ENCODE measurements at regions not wholly inside any gene's neighbourhood (a gene's known extent, or its start where the extent isn't known, plus 50 kb on each side); places are given as distances from the start of the nearest gene placed in this dataset.

DNA sequence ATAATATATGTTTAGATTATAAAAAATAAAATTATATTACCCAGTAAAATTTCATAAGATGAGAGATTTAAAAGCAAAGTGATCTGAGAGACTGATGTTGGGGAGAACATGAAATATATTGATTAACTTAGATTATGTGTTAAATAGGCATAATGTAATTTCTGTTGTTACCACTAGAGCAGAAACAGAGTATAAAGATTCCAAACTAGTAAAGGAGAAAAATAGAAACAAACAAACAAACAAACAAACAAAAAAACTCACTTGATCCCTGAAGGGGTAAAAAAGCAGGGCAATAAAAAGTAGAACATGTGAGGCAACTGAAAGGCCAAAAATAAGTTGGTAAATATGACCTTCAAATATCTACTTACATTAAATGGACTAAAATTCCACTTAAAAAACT is 640.4 kb upstream of the RGS18 start:
- no peaks in the 10 kb centered on the region for H3K4me1 ChIP-seq (ENCODE audit: control insufficient read depth, extremely low read depth, insufficient read depth, low read length)
- H3K27me3 ChIP-seq (ENCODE audit: control insufficient read depth, extremely low read depth, insufficient read depth, low read length) = no peaks in the 10 kb centered on the region
- DNase-seq (ENCODE audit: low read depth, low spot score) (no peak), FAIRE-seq (no peak)
- TF ChIP-seq EZH2 (IDR thresholded peaks at IDR 0.05; ENCODE audit: low read length) = no peak
- TF ChIP-seq, protein P1, sequence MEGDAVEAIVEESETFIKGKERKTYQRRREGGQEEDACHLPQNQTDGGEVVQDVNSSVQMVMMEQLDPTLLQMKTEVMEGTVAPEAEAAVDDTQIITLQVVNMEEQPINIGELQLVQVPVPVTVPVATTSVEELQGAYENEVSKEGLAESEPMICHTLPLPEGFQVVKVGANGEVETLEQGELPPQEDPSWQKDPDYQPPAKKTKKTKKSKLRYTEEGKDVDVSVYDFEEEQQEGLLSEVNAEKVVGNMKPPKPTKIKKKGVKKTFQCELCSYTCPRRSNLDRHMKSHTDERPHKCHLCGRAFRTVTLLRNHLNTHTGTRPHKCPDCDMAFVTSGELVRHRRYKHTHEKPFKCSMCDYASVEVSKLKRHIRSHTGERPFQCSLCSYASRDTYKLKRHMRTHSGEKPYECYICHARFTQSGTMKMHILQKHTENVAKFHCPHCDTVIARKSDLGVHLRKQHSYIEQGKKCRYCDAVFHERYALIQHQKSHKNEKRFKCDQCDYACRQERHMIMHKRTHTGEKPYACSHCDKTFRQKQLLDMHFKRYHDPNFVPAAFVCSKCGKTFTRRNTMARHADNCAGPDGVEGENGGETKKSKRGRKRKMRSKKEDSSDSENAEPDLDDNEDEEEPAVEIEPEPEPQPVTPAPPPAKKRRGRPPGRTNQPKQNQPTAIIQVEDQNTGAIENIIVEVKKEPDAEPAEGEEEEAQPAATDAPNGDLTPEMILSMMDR (optimal IDR thresholded peaks at IDR 0.05 in 1 of 3, IDR thresholded peaks at IDR 0.05 in 1 of 3, conservative IDR thresholded peaks at IDR 0.05 in 1 of 3; ENCODE audit: extremely low read depth in 1 of 3, insufficient read depth in 2 of 3, low read length in 3 of 3) = no peak
- H3K79me2 ChIP-seq (ENCODE audit: control insufficient read depth, insufficient read depth, low read length) = no peaks in the 10 kb centered on the region
- H3K9me3 ChIP-seq (ENCODE audit: control insufficient read depth, low read depth, low read length) = no peaks in the 10 kb centered on the region
- no peaks in the 10 kb centered on the region for H4K20me1 ChIP-seq (ENCODE audit: control insufficient read depth, extremely low read depth, insufficient read depth, low read length)
- no peak overlapping the region for H3K27ac ChIP-seq (ENCODE audit: control insufficient read depth, insufficient read depth, low read length)
- H3K9me1 ChIP-seq (ENCODE audit: control insufficient read depth, extremely low read depth, insufficient read depth, low read length) = no peaks in the 10 kb centered on the region
- H2AFZ ChIP-seq (ENCODE audit: control insufficient read depth, low read length) = no peak overlapping the region
- H3K9ac ChIP-seq (ENCODE audit: control insufficient read depth, extremely low read depth, insufficient read depth, low read length) = no peak overlapping the region
- H3K36me3 ChIP-seq (ENCODE audit: control insufficient read depth in 2 of 2, extremely low read depth in 1 of 2, insufficient read depth in 2 of 2, low read length in 2 of 2) = no peaks in the 10 kb centered on the region
- no peak overlapping the region for H3K4me2 ChIP-seq (ENCODE audit: control insufficient read depth, extremely low read depth, insufficient read depth, low read depth, low read length)
- H3K4me3 ChIP-seq (ENCODE audit: control insufficient read depth in 2 of 3, extremely low read depth in 1 of 3, insufficient read depth in 2 of 3, low read depth in 1 of 3, low read length in 3 of 3) = no peak overlapping the region
- dilution Hi-C loops (cut with MboI; ENCODE audit: extremely low pct_ligation_motif_present, low sequenced_read_pairs) = no loop called here

DNA sequence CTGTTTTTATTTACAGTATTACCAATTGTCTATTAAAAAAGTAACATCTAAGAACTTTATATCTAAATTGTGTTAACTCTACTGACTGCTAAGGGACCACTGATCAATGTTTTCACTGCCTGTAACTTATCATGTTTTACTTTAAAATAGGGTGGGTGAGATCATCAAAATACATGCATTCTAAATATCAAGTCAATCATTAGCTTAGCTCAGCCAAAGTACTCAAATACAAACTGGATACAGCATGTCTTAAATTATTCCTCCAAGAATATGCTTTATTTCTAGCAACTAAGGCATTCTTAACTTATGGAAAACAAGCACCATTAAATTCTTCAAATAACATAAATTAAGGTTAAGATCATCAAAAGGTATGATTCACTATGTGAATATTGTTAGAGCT is 638.7 kb upstream of the RGS18 start:
- dilution Hi-C loops (cut with MboI; ENCODE audit: extremely low pct_ligation_motif_present, low sequenced_read_pairs) = no loop called here
- H4K20me1 ChIP-seq (ENCODE audit: control insufficient read depth, extremely low read depth, insufficient read depth, low read length) = no peaks in the 10 kb centered on the region

More for the DNA sequence above, 638.7 kb upstream of the RGS18 start:
- no peaks in the 10 kb centered on the region for H3K27me3 ChIP-seq (ENCODE audit: control insufficient read depth, extremely low read depth, insufficient read depth, low read length)
- DNase-seq (ENCODE audit: low read depth, low spot score) = no peak
- no peaks in the 10 kb centered on the region for H3K79me2 ChIP-seq (ENCODE audit: control insufficient read depth, insufficient read depth, low read length)
- no peak overlapping the region for H3K27ac ChIP-seq (ENCODE audit: control insufficient read depth, insufficient read depth, low read length)
- no peak for FAIRE-seq
- H2AFZ ChIP-seq (ENCODE audit: control insufficient read depth, low read length) = no peak overlapping the region
- no peak overlapping the region for H3K9ac ChIP-seq (ENCODE audit: control insufficient read depth, extremely low read depth, insufficient read depth, low read length)
- no peak overlapping the region for H3K4me2 ChIP-seq (ENCODE audit: control insufficient read depth, extremely low read depth, insufficient read depth, low read depth, low read length)
- no peak overlapping the region for H3K4me3 ChIP-seq (ENCODE audit: control insufficient read depth in 2 of 3, extremely low read depth in 1 of 3, insufficient read depth in 2 of 3, low read depth in 1 of 3, low read length in 3 of 3)
- H3K9me1 ChIP-seq (ENCODE audit: control insufficient read depth, extremely low read depth, insufficient read depth, low read length) = no peaks in the 10 kb centered on the region
- no peaks in the 10 kb centered on the region for H3K9me3 ChIP-seq (ENCODE audit: control insufficient read depth, low read depth, low read length)
- no peaks in the 10 kb centered on the region for H3K36me3 ChIP-seq (ENCODE audit: control insufficient read depth in 2 of 2, extremely low read depth in 1 of 2, insufficient read depth in 2 of 2, low read length in 2 of 2)
- TF ChIP-seq EZH2 (IDR thresholded peaks at IDR 0.05; ENCODE audit: low read length) = no peak
- TF ChIP-seq, protein P1 (optimal IDR thresholded peaks at IDR 0.05 in 1 of 3, IDR thresholded peaks at IDR 0.05 in 1 of 3, conservative IDR thresholded peaks at IDR 0.05 in 1 of 3; ENCODE audit: extremely low read depth in 1 of 3, insufficient read depth in 2 of 3, low read length in 3 of 3) = no peak
- H3K4me1 ChIP-seq (ENCODE audit: control insufficient read depth, extremely low read depth, insufficient read depth, low read length) = no peaks in the 10 kb centered on the region

Data from keratinocyte (primary cell).